ENCODE measurements at regions not wholly inside any gene's neighbourhood (a gene's known extent, or its start where the extent isn't known, plus 50 kb on each side); places are given as distances from the start of the nearest gene placed in this dataset.
"Not testable (repeated sequence)": the region's sequence is repeated elsewhere in the genome, so short reads cannot be mapped to it uniquely, and the experiment has no call there.

- H3K4me3 ChIP-seq (ENCODE audit: low read length): no peak overlapping the region
- ATAC-seq: peak; percentile 62 to 81
- H3K9me3 ChIP-seq (ENCODE audit: control insufficient read depth, low read length): no peaks in the 10 kb centered on the region
- no peaks in the 10 kb centered on the region for H3K4me1 ChIP-seq (ENCODE audit: control insufficient read depth, insufficient read depth, low read length)
- WGBS: 2% methylated on average over 7 of the region's 7 CpGs
- H3K27ac ChIP-seq (ENCODE audit: low read length): no peak overlapping the region
- no peaks in the 10 kb centered on the region for H3K27me3 ChIP-seq (ENCODE audit: control insufficient read depth, insufficient read depth)
- intact Hi-C loops (cut with DNase I): no loop called here
- peak; percentile 61 to 87 (median 84) for DNase-seq
Observed at GRCh38 chr10:30687698-30688213, 58.2 kb upstream of the LYZL2 start.

- Histone ChIP-seq H3K4me1 (ENCODE audit: control insufficient read depth, insufficient read depth, low read length) (no peaks in the 10 kb centered on the region), H3K27me3 (ENCODE audit: control insufficient read depth, insufficient read depth) (no peaks in the 10 kb centered on the region), H3K9me3 (ENCODE audit: control insufficient read depth, low read length) (no peaks in the 10 kb centered on the region), H3K4me3 (ENCODE audit: low read length) (no peak overlapping the region), H3K27ac (ENCODE audit: low read length) (no peak overlapping the region)
- 63% methylated on average over 3 of the region's 3 CpGs for WGBS
- DNase-seq (no peak), ATAC-seq (no peak)
- intact Hi-C loops (cut with DNase I): no loop called here
Observed at GRCh38 chr10:30686708-30687107, 57.2 kb upstream of the LYZL2 start.

GRCh38 chr10:30683496-30683895 lies 53.9 kb upstream of the LYZL2 start:
- H3K9me3 ChIP-seq (ENCODE audit: control insufficient read depth, low read length): no peaks in the 10 kb centered on the region
- 81% methylated on average over 10 of the region's 10 CpGs for WGBS
- intact Hi-C loops (cut with DNase I): no loop called here
- H3K4me3 ChIP-seq (ENCODE audit: low read length): no peak overlapping the region
- no peak overlapping the region for H3K27ac ChIP-seq (ENCODE audit: low read length)
- ATAC-seq: no peak
- no peaks in the 10 kb centered on the region for H3K4me1 ChIP-seq (ENCODE audit: control insufficient read depth, insufficient read depth, low read length)
- no peaks in the 10 kb centered on the region for H3K27me3 ChIP-seq (ENCODE audit: control insufficient read depth, insufficient read depth)
- DNase-seq: no peak

- H3K4me3 ChIP-seq (ENCODE audit: low read length); ATAC-seq; H3K9me3 ChIP-seq (ENCODE audit: control insufficient read depth, low read length); H3K27ac ChIP-seq (ENCODE audit: low read length); H3K27me3 ChIP-seq (ENCODE audit: control insufficient read depth, insufficient read depth); H3K4me1 ChIP-seq (ENCODE audit: control insufficient read depth, insufficient read depth, low read length); DNase-seq; intact Hi-C loops (cut with DNase I): not testable (repeated sequence)
- 78% methylated on average over 9 of the region's 9 CpGs for WGBS
Observed at GRCh38 chr10:30682377-30683199, 53.0 kb upstream of the LYZL2 start.

GRCh38 chr10:30680908-30681307 lies 51.4 kb upstream of the LYZL2 start:
- intact Hi-C loops (cut with DNase I): no loop called here
- no peaks in the 10 kb centered on the region for H3K27me3 ChIP-seq (ENCODE audit: control insufficient read depth, insufficient read depth)

More at GRCh38 chr10:30680908-30681307, 51.4 kb upstream of the LYZL2 start:
- 61% methylated on average over 1 of the region's 1 CpG for WGBS
- Histone ChIP-seq H3K9me3 (ENCODE audit: control insufficient read depth, low read length) (no peaks in the 10 kb centered on the region), H3K4me1 (ENCODE audit: control insufficient read depth, insufficient read depth, low read length) (no peaks in the 10 kb centered on the region), H3K27ac (ENCODE audit: low read length) (no peak overlapping the region), H3K4me3 (ENCODE audit: low read length) (no peak overlapping the region)
- ATAC-seq (no peak), DNase-seq (no peak)

Measured in right cardiac atrium (tissue), 5 donors.